GM13976 (cell line): ENCODE measurements at regions not wholly inside any gene's neighbourhood (a gene's known extent, or its start where the extent isn't known, plus 50 kb on each side); places are given as distances from the start of the nearest gene placed in this dataset.

Source experiments
- DNase-seq: peaks from one replicate; pipeline ENCODE4 v3.0.0; 2012; ENCODE audit warnings: low spot score
- in situ Hi-C: fragments of 300-500 bp; cut with MboI; formaldehyde crosslinking; loops from one replicate; pipeline ENCODE4 v1.12.0; 2022; ENCODE audit warnings: low sequenced_read_pairs, mixed read lengths, inconsistent platforms; ENCODE audit not compliant: unreplicated experiment
- TF ChIP-seq, protein P1 (sequence below): IDR thresholded peaks from 2 replicates; pipeline ENCODE4 v1.5.1; 2012; ENCODE audit warnings: borderline replicate concordance, mild to moderate bottlenecking; ENCODE audit not compliant: insufficient read depth; ENCODE audit errors: extremely low read depth, missing control alignments, control extremely low read depth

DNA sequence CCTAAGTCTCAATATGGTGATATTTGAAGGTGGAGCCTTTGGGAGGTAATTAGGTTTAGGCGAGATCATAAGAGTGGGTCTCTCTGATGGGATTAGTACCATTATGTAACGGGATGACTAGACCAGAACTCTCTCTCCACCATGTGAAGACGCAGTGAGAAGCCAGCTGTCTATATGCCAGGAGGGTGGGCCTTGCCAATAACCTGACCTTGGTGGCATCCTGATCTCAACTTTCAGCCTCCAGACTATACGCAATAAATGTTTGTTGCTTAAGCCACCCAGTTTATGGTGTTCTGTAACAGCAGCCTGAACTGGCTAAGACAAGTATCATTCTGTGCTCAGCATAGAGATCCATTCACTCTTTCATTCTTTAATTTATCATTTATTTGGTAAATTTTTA lies 167.2 kb upstream of the CDH11 start:
- in situ Hi-C loops = no loop called here
- DNase-seq = no peak
- TF ChIP-seq, protein P1, sequence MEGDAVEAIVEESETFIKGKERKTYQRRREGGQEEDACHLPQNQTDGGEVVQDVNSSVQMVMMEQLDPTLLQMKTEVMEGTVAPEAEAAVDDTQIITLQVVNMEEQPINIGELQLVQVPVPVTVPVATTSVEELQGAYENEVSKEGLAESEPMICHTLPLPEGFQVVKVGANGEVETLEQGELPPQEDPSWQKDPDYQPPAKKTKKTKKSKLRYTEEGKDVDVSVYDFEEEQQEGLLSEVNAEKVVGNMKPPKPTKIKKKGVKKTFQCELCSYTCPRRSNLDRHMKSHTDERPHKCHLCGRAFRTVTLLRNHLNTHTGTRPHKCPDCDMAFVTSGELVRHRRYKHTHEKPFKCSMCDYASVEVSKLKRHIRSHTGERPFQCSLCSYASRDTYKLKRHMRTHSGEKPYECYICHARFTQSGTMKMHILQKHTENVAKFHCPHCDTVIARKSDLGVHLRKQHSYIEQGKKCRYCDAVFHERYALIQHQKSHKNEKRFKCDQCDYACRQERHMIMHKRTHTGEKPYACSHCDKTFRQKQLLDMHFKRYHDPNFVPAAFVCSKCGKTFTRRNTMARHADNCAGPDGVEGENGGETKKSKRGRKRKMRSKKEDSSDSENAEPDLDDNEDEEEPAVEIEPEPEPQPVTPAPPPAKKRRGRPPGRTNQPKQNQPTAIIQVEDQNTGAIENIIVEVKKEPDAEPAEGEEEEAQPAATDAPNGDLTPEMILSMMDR = no peak

DNA sequence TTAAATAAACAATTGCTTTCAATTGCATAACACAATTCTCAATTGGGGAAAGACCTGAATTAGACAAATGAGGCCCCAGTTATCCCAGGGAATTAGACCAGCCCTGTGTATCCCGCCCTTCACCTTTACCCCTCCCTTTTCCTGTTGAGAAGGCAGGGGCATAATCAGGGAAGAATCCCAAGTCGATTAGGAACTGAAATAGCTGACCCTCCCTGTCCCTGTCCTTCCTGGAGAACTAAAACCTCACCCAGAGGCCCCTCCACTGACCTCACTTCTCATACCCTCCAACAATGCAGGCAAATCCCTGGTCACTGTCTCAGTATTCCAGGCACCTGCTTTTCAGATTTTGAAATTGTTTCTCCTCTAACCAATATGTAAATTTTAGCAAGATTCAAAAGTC lies 165.4 kb upstream of the CDH11 start:
- in situ Hi-C loops = no loop called here
- TF ChIP-seq, protein P1 = no peak
- DNase-seq = no peak

DNA sequence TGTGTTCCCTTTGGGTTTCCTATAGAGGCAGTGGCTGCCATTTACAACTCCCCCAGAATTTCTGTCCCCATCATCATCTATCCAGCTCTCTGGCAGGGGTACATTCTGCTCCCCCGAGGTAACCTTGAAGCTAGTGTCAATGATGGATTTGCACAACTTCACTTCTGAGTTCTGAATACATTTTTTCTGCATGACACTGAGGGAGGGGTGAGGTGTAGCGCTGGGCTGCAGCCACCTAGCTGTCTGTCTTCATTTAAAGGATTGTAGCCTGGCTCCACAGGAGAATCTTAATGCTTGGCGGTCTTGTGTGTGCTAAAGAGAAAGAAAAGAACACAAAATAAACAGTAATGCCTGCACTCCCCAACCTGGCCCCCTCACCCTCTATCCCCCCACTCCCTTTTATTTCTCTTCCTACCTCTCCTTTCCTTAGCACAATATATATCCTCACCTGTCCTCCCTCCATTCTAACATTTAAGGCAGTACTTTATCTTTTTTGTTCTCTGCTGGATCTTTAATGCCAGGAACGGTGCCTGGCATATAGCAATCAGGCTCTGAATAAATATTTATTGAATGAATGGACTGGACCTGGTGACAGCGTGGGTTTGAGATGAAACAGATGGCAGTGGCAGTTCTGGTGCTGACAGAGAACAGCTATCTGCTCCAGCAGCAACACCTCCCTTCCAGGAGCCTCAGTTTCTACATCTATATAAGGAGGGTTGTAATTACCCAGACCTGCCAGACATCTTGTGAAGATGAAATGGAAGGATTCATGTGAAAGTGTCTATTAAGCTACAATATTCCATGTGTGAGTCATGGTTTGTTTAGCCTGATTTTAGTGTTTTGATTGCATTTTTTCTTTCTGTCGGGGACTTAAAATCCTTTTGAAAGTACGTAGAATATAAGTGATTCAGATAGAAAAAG lies 163.5 kb upstream of the CDH11 start:
- DNase-seq = no peak
- in situ Hi-C loops = no loop called here

DNA sequence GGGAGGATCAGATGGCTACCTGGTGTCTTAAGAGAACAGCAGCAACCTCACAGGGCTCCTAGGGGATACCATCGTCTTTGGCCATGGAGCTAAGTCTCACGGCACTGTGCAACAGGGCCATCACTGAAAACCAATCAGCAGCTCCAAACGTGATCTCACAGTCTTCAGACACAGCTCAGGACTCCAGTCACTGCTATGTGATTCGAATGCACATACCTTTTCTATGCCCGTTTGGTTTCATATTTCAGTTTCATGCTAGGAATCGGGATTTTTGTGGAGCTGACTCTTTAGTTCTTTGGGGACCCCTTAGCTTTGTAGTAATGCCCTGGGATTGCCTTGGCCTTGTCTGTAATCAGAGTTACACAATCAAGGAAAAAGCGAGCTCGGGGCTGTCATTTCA lies 162.8 kb upstream of the CDH11 start:
- in situ Hi-C loops = no loop called here

More for the DNA sequence above, 163.5 kb upstream of the CDH11 start:
- TF ChIP-seq, protein P1 = no peak

DNA sequence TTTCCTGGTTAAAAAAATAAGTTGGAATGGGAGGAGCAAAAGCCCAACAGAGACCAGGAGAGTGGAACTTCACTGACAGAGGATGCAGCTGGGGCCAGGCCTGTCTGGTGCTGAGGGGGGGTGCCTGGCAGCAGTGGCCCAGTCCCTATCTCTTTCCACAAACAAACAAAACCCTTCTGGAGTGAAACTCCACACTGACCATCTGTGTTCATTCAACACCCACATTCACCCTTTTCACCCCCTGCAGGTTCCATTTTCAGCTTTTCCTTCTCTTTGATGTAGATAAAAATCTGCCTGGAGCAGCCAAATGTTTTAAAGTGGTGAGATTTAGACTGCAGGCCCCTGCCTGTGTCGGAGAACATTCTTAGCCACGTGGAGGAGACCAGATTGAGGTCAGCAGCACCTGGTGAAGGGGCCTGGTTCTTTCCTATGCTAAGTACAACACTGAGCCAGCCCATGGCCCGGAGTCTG lies 161.4 kb upstream of the CDH11 start:
- TF ChIP-seq, protein P1 = no peak
- DNase-seq = no peak
- in situ Hi-C loops = no loop called here

More for the DNA sequence above, 162.8 kb upstream of the CDH11 start:
- no peak for DNase-seq
- TF ChIP-seq, protein P1 = no peak

DNA sequence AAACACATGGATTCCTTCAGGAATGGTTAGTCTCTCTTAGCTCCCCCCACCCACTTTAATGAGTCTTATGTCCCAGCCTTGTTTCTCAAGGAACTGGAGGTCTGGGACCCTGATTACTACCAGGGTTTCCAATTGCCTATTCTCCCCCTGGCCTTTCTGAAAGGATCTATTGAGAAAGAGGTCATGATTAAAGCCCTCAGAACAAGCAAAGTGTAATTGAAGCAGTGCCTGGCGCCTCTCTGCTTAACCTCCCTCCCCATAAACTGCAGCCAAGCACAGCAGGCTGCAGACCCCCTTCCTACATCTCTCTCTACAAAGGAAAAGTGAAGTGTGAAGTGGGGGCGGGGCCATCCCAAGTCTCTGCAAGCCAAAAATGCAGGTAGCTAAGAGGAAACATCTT lies 159.7 kb upstream of the CDH11 start:
- in situ Hi-C loops = no loop called here
- DNase-seq = no peak
- TF ChIP-seq, protein P1 = no peak
